ENCODE measurements at regions not wholly inside any gene's neighbourhood (a gene's known extent, or its start where the extent isn't known, plus 50 kb on each side); places are given as distances from the start of the nearest gene placed in this dataset.

GRCh38 chr10:44102726-44103255, 282.1 kb downstream of the CXCL12 start:
- TF ChIP-seq CTCF (IDR thresholded peaks at IDR 0.05) (no peak), POLR2A (IDR thresholded peaks at IDR 0.05) (no peak)
